SU-DHL-6 (cell line): ENCODE measurements at regions not wholly inside any gene's neighbourhood (a gene's known extent, or its start where the extent isn't known, plus 50 kb on each side); places are given as distances from the start of the nearest gene placed in this dataset.

Experiments used
- H2AFZ ChIP-seq: fragments of 200-600 bp; sonication (generic); 2 replicates; pipeline ENCODE4 v1.6.1; 2014; ENCODE audit warnings: low read depth, mild to moderate bottlenecking, moderate library complexity, mixed read lengths, antibody characterized with exemption, low read length; ENCODE audit not compliant: severe bottlenecking
- H3F3A ChIP-seq: fragments of 200-600 bp; shearing (Covaris generic); 2 replicates; pipeline ENCODE4 v1.6.0; 2016; ENCODE audit warnings: antibody characterized with exemption, mild to moderate bottlenecking; ENCODE audit not compliant: insufficient read depth
- H3K27ac ChIP-seq: fragments of 200-600 bp; sonication (generic); 2 replicates; pipeline ENCODE4 v1.5.1; 2016; ENCODE audit warnings: low read depth, mild to moderate bottlenecking, low read length, moderate library complexity, mixed read lengths
- H3K27me3 ChIP-seq: fragments of 200-600 bp; sonication (generic), shearing (Covaris generic); 2 replicates; pipeline ENCODE4 v1.6.0; 2014; ENCODE audit warnings: mild to moderate bottlenecking, low read length
- H3K36me3 ChIP-seq: fragments of 200-600 bp; sonication (generic); 2 replicates; pipeline ENCODE4 v1.6.1; 2014; ENCODE audit warnings: mild to moderate bottlenecking, low read length, mixed read lengths
- H3K4me2 ChIP-seq: fragments of 300-600, 200-600 bp; shearing (Covaris generic), sonication (generic); 2 replicates; pipeline ENCODE4 v1.6.0; 2014; ENCODE audit warnings: low read length, low read depth, mild to moderate bottlenecking; ENCODE audit not compliant: poor library complexity, severe bottlenecking
- H3K4me3 ChIP-seq: fragments of 200-600 bp; sonication (generic); 2 replicates; pipeline ENCODE4 v1.5.1; 2014; ENCODE audit warnings: antibody characterized with exemption, low read length, mild to moderate bottlenecking, mixed read lengths; ENCODE audit not compliant: insufficient read depth, poor library complexity, severe bottlenecking
- H3K79me2 ChIP-seq: fragments of 200-600 bp; sonication (generic); 2 replicates; pipeline ENCODE4 v1.6.1; 2014; ENCODE audit warnings: mild to moderate bottlenecking, low read length, moderate library complexity; ENCODE audit not compliant: insufficient read depth
- H3K9ac ChIP-seq: fragments of 200-600 bp; sonication (generic); 2 replicates; pipeline ENCODE4 v1.7.0; 2014; ENCODE audit warnings: mild to moderate bottlenecking, low read length
- H3K9me2 ChIP-seq: fragments of 200-600 bp; sonication (generic); replicated peaks from 2 replicates; pipeline ENCODE4 v1.6.1; 2014; ENCODE audit warnings: low read length; ENCODE audit not compliant: insufficient read depth
- H3K9me3 ChIP-seq: fragments of 200-600 bp; sonication (generic); 2 replicates; pipeline ENCODE4 v1.6.1; 2014; ENCODE audit warnings: low read length, mixed read lengths; ENCODE audit not compliant: insufficient read depth
- H4K20me1 ChIP-seq: fragments of 200-600 bp; sonication (generic); 2 replicates; pipeline ENCODE4 v1.6.1; 2014; ENCODE audit warnings: low read depth, mild to moderate bottlenecking, antibody characterized with exemption, low read length, moderate library complexity, mixed read lengths
- EZH2phosphoT487 ChIP-seq: fragments of 200-600 bp; sonication (generic), shearing (Covaris generic); conservative IDR thresholded peaks from 2 replicates; pipeline ENCODE4 v1.6.1; 2018; ENCODE audit warnings: mild to moderate bottlenecking, antibody characterized with exemption, low read length, moderate library complexity, mixed read lengths
- TF ChIP-seq, protein P1 (sequence below): fragments of 200-600 bp; sonication (generic); IDR thresholded peaks from one replicate; pipeline ENCODE4 v1.5.1; 2017; ENCODE audit warnings: antibody characterized with exemption, mild to moderate bottlenecking, low read length, moderate library complexity; ENCODE audit not compliant: insufficient read depth, poor library complexity, severe bottlenecking

- Histone ChIP-seq H3K9ac (no peak overlapping the region), H3K4me2 (no peak overlapping the region), H3F3A (no peaks in the 10 kb centered on the region), H3K9me2 (no peaks in the 10 kb centered on the region), H3K79me2 (no peaks in the 10 kb centered on the region), H3K9me3 (no peaks in the 10 kb centered on the region), H3K27ac (no peak overlapping the region), H2AFZ (no peak overlapping the region), H3K4me3 (no peak overlapping the region), H4K20me1 (no peaks in the 10 kb centered on the region), H3K36me3 (no peaks in the 10 kb centered on the region), H3K27me3 (no peaks in the 10 kb centered on the region)
- no peak for TF ChIP-seq EZH2phosphoT487
- TF ChIP-seq, protein P1, sequence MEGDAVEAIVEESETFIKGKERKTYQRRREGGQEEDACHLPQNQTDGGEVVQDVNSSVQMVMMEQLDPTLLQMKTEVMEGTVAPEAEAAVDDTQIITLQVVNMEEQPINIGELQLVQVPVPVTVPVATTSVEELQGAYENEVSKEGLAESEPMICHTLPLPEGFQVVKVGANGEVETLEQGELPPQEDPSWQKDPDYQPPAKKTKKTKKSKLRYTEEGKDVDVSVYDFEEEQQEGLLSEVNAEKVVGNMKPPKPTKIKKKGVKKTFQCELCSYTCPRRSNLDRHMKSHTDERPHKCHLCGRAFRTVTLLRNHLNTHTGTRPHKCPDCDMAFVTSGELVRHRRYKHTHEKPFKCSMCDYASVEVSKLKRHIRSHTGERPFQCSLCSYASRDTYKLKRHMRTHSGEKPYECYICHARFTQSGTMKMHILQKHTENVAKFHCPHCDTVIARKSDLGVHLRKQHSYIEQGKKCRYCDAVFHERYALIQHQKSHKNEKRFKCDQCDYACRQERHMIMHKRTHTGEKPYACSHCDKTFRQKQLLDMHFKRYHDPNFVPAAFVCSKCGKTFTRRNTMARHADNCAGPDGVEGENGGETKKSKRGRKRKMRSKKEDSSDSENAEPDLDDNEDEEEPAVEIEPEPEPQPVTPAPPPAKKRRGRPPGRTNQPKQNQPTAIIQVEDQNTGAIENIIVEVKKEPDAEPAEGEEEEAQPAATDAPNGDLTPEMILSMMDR: no peak
Measured at GRCh38 chr22:22076932-22077703, 94.5 kb upstream of the TOP3B start.

DNA sequence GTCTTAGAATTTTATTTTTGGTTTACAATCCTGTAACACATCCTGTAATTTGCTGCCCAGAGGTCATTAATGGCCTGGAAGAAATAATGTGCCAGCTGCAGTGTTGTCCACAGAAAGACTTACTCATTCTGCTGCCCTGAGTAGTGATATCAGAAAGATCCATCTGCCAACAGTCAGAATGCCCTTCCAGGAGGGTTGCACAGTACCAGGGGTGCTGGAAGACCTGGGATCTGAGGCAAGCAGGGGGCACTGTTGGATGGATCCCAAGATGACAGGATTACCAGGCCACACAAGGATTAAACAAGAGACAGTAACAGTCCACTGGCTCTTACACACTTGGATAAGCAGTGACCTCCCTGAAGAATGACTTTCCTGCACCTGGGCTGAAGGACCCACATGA lies 93.8 kb upstream of the TOP3B start:
- Histone ChIP-seq H2AFZ (no peak overlapping the region), H3K36me3 (no peaks in the 10 kb centered on the region), H3K9me2 (no peaks in the 10 kb centered on the region), H3K4me2 (no peak overlapping the region), H3K79me2 (no peaks in the 10 kb centered on the region), H3K4me3 (no peak overlapping the region), H3K27ac (no peak overlapping the region), H4K20me1 (no peaks in the 10 kb centered on the region), H3F3A (no peaks in the 10 kb centered on the region), H3K9ac (no peak overlapping the region), H3K27me3 (no peaks in the 10 kb centered on the region), H3K9me3 (no peaks in the 10 kb centered on the region)
- TF ChIP-seq, protein P1: no peak
- no peak for TF ChIP-seq EZH2phosphoT487

- TF ChIP-seq, protein P1: no peak
- no peak for TF ChIP-seq EZH2phosphoT487
- Histone ChIP-seq H3K27me3 (no peaks in the 10 kb centered on the region), H3K9ac (no peak overlapping the region), H3F3A (no peaks in the 10 kb centered on the region), H2AFZ (no peak overlapping the region), H3K27ac (no peak overlapping the region), H4K20me1 (no peaks in the 10 kb centered on the region), H3K4me2 (no peak overlapping the region), H3K9me2 (no peaks in the 10 kb centered on the region), H3K79me2 (no peaks in the 10 kb centered on the region), H3K4me3 (no peak overlapping the region), H3K9me3 (no peaks in the 10 kb centered on the region), H3K36me3 (no peaks in the 10 kb centered on the region)
Measured at GRCh38 chr22:22075382-22076163, 93.0 kb upstream of the TOP3B start.
